ENCODE measurements at regions not wholly inside any gene's neighbourhood (a gene's known extent, or its start where the extent isn't known, plus 50 kb on each side); places are given as distances from the start of the nearest gene placed in this dataset.
"Not testable (repeated sequence)": the region's sequence is repeated elsewhere in the genome, so short reads cannot be mapped to it uniquely, and the experiment has no call there.

GRCh38 chr5:145446875-145447274 is 388.3 kb downstream of the PRELID2 start:
- not testable (repeated sequence) for TF ChIP-seq POLR2A (IDR thresholded peaks at IDR 0.05; ENCODE audit: low read depth, low read length); TAF1 (IDR thresholded peaks at IDR 0.05; ENCODE audit: borderline replicate concordance, low read depth, low read length)
